ENCODE measurements at regions not wholly inside any gene's neighbourhood (a gene's known extent, or its start where the extent isn't known, plus 50 kb on each side); places are given as distances from the start of the nearest gene placed in this dataset.
"Not testable (repeated sequence)": the region's sequence is repeated elsewhere in the genome, so short reads cannot be mapped to it uniquely, and the experiment has no call there.

- no peak for TF ChIP-seq CTCF (conservative IDR thresholded peaks at IDR 0.05; ENCODE audit: low read depth in 2 of 2)
- no peak for TF ChIP-seq STAT1 (IDR thresholded peaks at IDR 0.05; ENCODE audit: unreplicated experiment)
Measured at GRCh38 chr5:131096774-131097710, 68.0 kb downstream of the HINT1 start (continued).

GRCh38 chr5:131095561-131095960 is 69.5 kb downstream of the HINT1 start:
- not testable (repeated sequence) for H3K27ac ChIP-seq (ENCODE audit: low read depth); H3K9me3 Mint-ChIP-seq; H3K36me3 ChIP-seq (ENCODE audit: insufficient read depth); H3K27me3 Mint-ChIP-seq (ENCODE audit: insufficient read depth, low read depth, poor library complexity); H3K79me2 ChIP-seq (replicated peaks; ENCODE audit: insufficient read depth); H3K4me2 ChIP-seq; H3K36me3 Mint-ChIP-seq (ENCODE audit: low read depth); ATAC-seq; H3K4me3 ChIP-seq; H3K9me2 ChIP-seq (ENCODE audit: insufficient read depth); H3K27ac Mint-ChIP-seq; H2AFZ ChIP-seq; H3K4me1 ChIP-seq (ENCODE audit: insufficient read depth); H3F3A ChIP-seq (replicated peaks; ENCODE audit: low read depth); H3K27me3 ChIP-seq (ENCODE audit: insufficient read depth); H4K20me1 ChIP-seq (replicated peaks; ENCODE audit: insufficient read depth); DNase-seq (ENCODE audit: low spot score); H3K4me3 Mint-ChIP-seq; H3K4me1 Mint-ChIP-seq

GRCh38 chr5:131084436-131084835 is 80.6 kb downstream of the HINT1 start:
- ATAC-seq = no peak
- no peaks in the 10 kb centered on the region for H3F3A ChIP-seq (replicated peaks; ENCODE audit: low read depth)
- no peak overlapping the region for H3K27ac Mint-ChIP-seq
- TF ChIP-seq STAT1 (IDR thresholded peaks at IDR 0.05; ENCODE audit: unreplicated experiment) (no peak), NANOG (IDR thresholded peaks at IDR 0.05; ENCODE audit: borderline replicate concordance) (no peak), JUNB (IDR thresholded peaks at IDR 0.05; ENCODE audit: unreplicated experiment) (no peak), EZH2 (IDR thresholded peaks at IDR 0.05; ENCODE audit: low read depth, unreplicated experiment) (no peak), ETS1 (IDR thresholded peaks at IDR 0.05) (no peak), EZH2phosphoT487 (IDR thresholded peaks at IDR 0.05; ENCODE audit: unreplicated experiment) (no peak), CREB1 (CRISPR knock-in tag; IDR thresholded peaks at IDR 0.05; ENCODE audit: low read depth) (no peak), CTCF (conservative IDR thresholded peaks at IDR 0.05; ENCODE audit: low read depth in 2 of 2) (no peak), ZNF331 (CRISPR knock-in tag; IDR thresholded peaks at IDR 0.05; ENCODE audit: low read depth) (no peak)

More at GRCh38 chr5:131084436-131084835, 80.6 kb downstream of the HINT1 start:
- Mint-ChIP-seq H3K4me3 (no peak overlapping the region), H3K27me3 (ENCODE audit: insufficient read depth, low read depth, poor library complexity) (no peaks in the 10 kb centered on the region), H3K4me1 (no peaks in the 10 kb centered on the region), H3K9me3 (peaks cover 36% of the 10 kb centered on the region), H3K36me3 (ENCODE audit: low read depth) (peaks cover 25% of the 10 kb centered on the region)
- no peak overlapping the region for H2AFZ ChIP-seq
- no peaks in the 10 kb centered on the region for H3K9me2 ChIP-seq (ENCODE audit: insufficient read depth)
- no peaks in the 10 kb centered on the region for H4K20me1 ChIP-seq (replicated peaks; ENCODE audit: insufficient read depth)
- H3K4me1 ChIP-seq (ENCODE audit: insufficient read depth) = no peaks in the 10 kb centered on the region
- no peak overlapping the region for H3K4me3 ChIP-seq
- no peaks in the 10 kb centered on the region for H3K27me3 ChIP-seq (ENCODE audit: insufficient read depth)
- H3K27ac ChIP-seq (ENCODE audit: low read depth) = no peak overlapping the region
- no peaks in the 10 kb centered on the region for H3K79me2 ChIP-seq (replicated peaks; ENCODE audit: insufficient read depth)
- DNase-seq (ENCODE audit: low spot score) = no peak
- no peak overlapping the region for H3K4me2 ChIP-seq
- H3K36me3 ChIP-seq (ENCODE audit: insufficient read depth) = peaks cover 6% of the 10 kb centered on the region; the same call in 1 of the 2 replicates

Measured in GM23338 (cell line).